Neural progenitor cell (in vitro differentiated cells): ENCODE measurements at regions not wholly inside any gene's neighbourhood (a gene's known extent, or its start where the extent isn't known, plus 50 kb on each side); places are given as distances from the start of the nearest gene placed in this dataset.

Experiments used
- DNase-seq: peaks from one replicate; pipeline ENCODE4 v3.0.0-alpha.2; 2016; ENCODE audit warnings: low spot score
- H2AFZ ChIP-seq: fragments of 200-600 bp; sonication (generic); replicated peaks from 2 replicates; pipeline ENCODE4 v1.6.1; 2016; ENCODE audit warnings: antibody characterized with exemption
- H3F3A ChIP-seq: fragments of 200-600 bp; sonication (generic); 2 replicates; pipeline ENCODE4 v1.6.1; 2016; ENCODE audit warnings: antibody characterized with exemption, low read depth
- H3K27ac ChIP-seq: fragments of 200-600 bp; sonication (generic); 2 replicates; pipeline ENCODE4 v1.5.1; 2016; ENCODE audit warnings: mild to moderate bottlenecking
- H3K27me3 ChIP-seq: fragments of 200-600 bp; sonication (generic); 2 replicates; pipeline ENCODE4 v1.6.1; 2016; ENCODE audit warnings: mild to moderate bottlenecking, moderate library complexity
- H3K36me3 ChIP-seq: fragments of 200-600 bp; sonication (generic); 2 replicates; pipeline ENCODE4 v1.5.1; 2016
- H3K4me1 ChIP-seq: fragments of 200-600 bp; sonication (generic); 2 replicates; pipeline ENCODE4 v1.6.1; 2016; ENCODE audit warnings: mixed run types
- H3K4me2 ChIP-seq: fragments of 200-600 bp; sonication (generic); 2 replicates; pipeline ENCODE4 v1.6.1; 2016
- H3K4me3 ChIP-seq: fragments of 200-600 bp; sonication (generic); 2 replicates; pipeline ENCODE4 v1.5.1; 2016
- H3K79me2 ChIP-seq: fragments of 200-600 bp; sonication (generic); 2 replicates; pipeline ENCODE4 v1.6.1; 2016; ENCODE audit warnings: low read depth
- H3K9ac ChIP-seq: fragments of 200-600 bp; sonication (generic); 2 replicates; pipeline ENCODE4 v1.6.1; 2016
- H3K9me3 ChIP-seq: fragments of 200-600 bp; sonication (generic); 2 replicates; pipeline ENCODE4 v1.5.1; 2016; ENCODE audit warnings: low read depth
- H4K20me1 ChIP-seq: fragments of 200-600 bp; sonication (generic); 2 replicates; pipeline ENCODE4 v1.6.1; 2016; ENCODE audit warnings: low read depth
- H3K27ac Mint-ChIP-seq: 3 replicates; pipeline ENCODE4 v1.8.0; 2021; ENCODE audit warnings: mixed read lengths
- H3K27me3 Mint-ChIP-seq: 2 replicates; pipeline ENCODE4 v1.8.0; 2022; ENCODE audit warnings: low read depth, mild to moderate bottlenecking, inconsistent platforms, moderate library complexity, mixed read lengths; ENCODE audit not compliant: insufficient read depth
- H3K36me3 Mint-ChIP-seq: 3 replicates; pipeline ENCODE4 v1.8.0; 2021; ENCODE audit warnings: mixed read lengths
- H3K4me1 Mint-ChIP-seq: 3 replicates; pipeline ENCODE4 v1.8.0; 2021; ENCODE audit warnings: mixed read lengths
- H3K4me3 Mint-ChIP-seq: 3 replicates; pipeline ENCODE4 v1.8.0; 2021; ENCODE audit warnings: mild to moderate bottlenecking, moderate library complexity, mixed read lengths
- H3K9me3 Mint-ChIP-seq: 3 replicates; pipeline ENCODE4 v1.8.0; 2020; ENCODE audit warnings: mixed read lengths
- CTCF ChIP-seq: fragments of 200-600 bp; sonication (generic); IDR thresholded peaks from 2 replicates; pipeline ENCODE4 v1.5.1; 2017; ENCODE audit warnings: antibody characterized with exemption, mild to moderate bottlenecking
- EZH2 ChIP-seq: fragments of 200-600 bp; sonication (generic); IDR thresholded peaks from 2 replicates; pipeline ENCODE4 v1.6.1; 2017; ENCODE audit warnings: antibody characterized with exemption, mild to moderate bottlenecking, moderate library complexity
- EZH2phosphoT487 ChIP-seq: fragments of 200-600 bp; sonication (generic); IDR thresholded peaks from 2 replicates; pipeline ENCODE4 v1.6.1; 2017; ENCODE audit warnings: antibody characterized with exemption

- Histone ChIP-seq H3K27me3 (peaks cover 10% of the 10 kb centered on the region), H3K4me1 (peaks cover 20% of the 10 kb centered on the region), H3K27ac (no peak overlapping the region), H3K9me3 (no peaks in the 10 kb centered on the region), H3K4me3 (no peak overlapping the region), H2AFZ (no peak overlapping the region), H4K20me1 (no peaks in the 10 kb centered on the region), H3K4me2 (no peak overlapping the region), H3K79me2 (no peaks in the 10 kb centered on the region), H3K36me3 (no peaks in the 10 kb centered on the region), H3F3A (no peaks in the 10 kb centered on the region), H3K9ac (no peak overlapping the region)
- Mint-ChIP-seq H3K27ac (no peak overlapping the region), H3K27me3 (peaks cover 2% of the 10 kb centered on the region), H3K9me3 (peaks cover 3% of the 10 kb centered on the region), H3K4me1 (peaks cover 28% of the 10 kb centered on the region), H3K36me3 (no peaks in the 10 kb centered on the region), H3K4me3 (no peak overlapping the region)
- no peak for DNase-seq
- TF ChIP-seq EZH2, result no peak
- no peak for TF ChIP-seq CTCF
- no peak for TF ChIP-seq EZH2phosphoT487
Observed at GRCh38 chr22:27370269-27370668, 431.3 kb downstream of the MN1 start.

- Histone ChIP-seq H3K4me3 (no peak overlapping the region), H3K36me3 (no peaks in the 10 kb centered on the region), H3F3A (no peaks in the 10 kb centered on the region), H3K27me3 (peaks cover 8% of the 10 kb centered on the region), H3K4me2 (no peak overlapping the region), H3K9me3 (no peaks in the 10 kb centered on the region), H4K20me1 (no peaks in the 10 kb centered on the region), H3K79me2 (no peaks in the 10 kb centered on the region), H2AFZ (no peak overlapping the region), H3K4me1 (peaks cover 20% of the 10 kb centered on the region), H3K27ac (no peak overlapping the region), H3K9ac (no peak overlapping the region)
- Mint-ChIP-seq H3K27ac (no peak overlapping the region), H3K36me3 (no peaks in the 10 kb centered on the region), H3K4me3 (no peak overlapping the region), H3K9me3 (peaks cover 6% of the 10 kb centered on the region), H3K27me3 (peaks cover 2% of the 10 kb centered on the region), H3K4me1 (peaks cover 28% of the 10 kb centered on the region)
- no peak for TF ChIP-seq CTCF
- TF ChIP-seq EZH2phosphoT487, result no peak
- no peak for TF ChIP-seq EZH2
- no peak for DNase-seq
Observed at GRCh38 chr22:27370987-27371386, 430.6 kb downstream of the MN1 start.

GRCh38 chr22:27372364-27372763 is 429.2 kb downstream of the MN1 start:
- Mint-ChIP-seq H3K4me3 (no peak overlapping the region), H3K27me3 (peaks cover 2% of the 10 kb centered on the region), H3K4me1 (peaks cover 29% of the 10 kb centered on the region), H3K9me3 (peaks cover 6% of the 10 kb centered on the region), H3K36me3 (no peaks in the 10 kb centered on the region), H3K27ac (no peak overlapping the region)
- H3K79me2 ChIP-seq, result no peaks in the 10 kb centered on the region
- no peak for TF ChIP-seq EZH2phosphoT487
- TF ChIP-seq EZH2, result no peak
- TF ChIP-seq CTCF, result no peak
- H3K27ac ChIP-seq, result no peak overlapping the region
- H3K36me3 ChIP-seq, result no peaks in the 10 kb centered on the region
- peaks cover 20% of the 10 kb centered on the region for H3K4me1 ChIP-seq
- H3F3A ChIP-seq, result no peaks in the 10 kb centered on the region
- H3K27me3 ChIP-seq, result peaks cover 5% of the 10 kb centered on the region
- peak overlapping the region; percentile 50 for H3K4me2 ChIP-seq
- no peak overlapping the region for H3K9ac ChIP-seq
- no peak for DNase-seq
- no peaks in the 10 kb centered on the region for H3K9me3 ChIP-seq
- no peaks in the 10 kb centered on the region for H4K20me1 ChIP-seq
- peak overlapping the region; percentile 66 for H2AFZ ChIP-seq
- H3K4me3 ChIP-seq, result no peak overlapping the region
